SJCRH30 (cell line): ENCODE measurements at regions not wholly inside any gene's neighbourhood (a gene's known extent, or its start where the extent isn't known, plus 50 kb on each side); places are given as distances from the start of the nearest gene placed in this dataset.
A peak's percentile ranks its signal among the peaks of the same experiment; 100 is the strongest.

Source experiments
- DNase-seq, 2 experiments: peaks; one replicate each; pipeline ENCODE4 v3.0.0-alpha.2; 2015 to 2020
- H3K27ac ChIP-seq: fragments of 250-450 bp; sonication (Bioruptor Pico); 2 replicates; pipeline ENCODE4 v1.5.1; 2020; ENCODE audit warnings: mild to moderate bottlenecking, moderate library complexity
- H3K27me3 ChIP-seq: fragments of 250-450 bp; sonication (Bioruptor Pico); 2 replicates; pipeline ENCODE4 v1.5.1; 2020; ENCODE audit warnings: mild to moderate bottlenecking, moderate library complexity
- H3K36me3 ChIP-seq: fragments of 250-450 bp; sonication (Bioruptor Pico); 2 replicates; pipeline ENCODE4 v1.5.1; 2020; ENCODE audit warnings: mild to moderate bottlenecking, moderate library complexity
- H3K4me1 ChIP-seq: fragments of 250-450 bp; sonication (Bioruptor Pico); 2 replicates; pipeline ENCODE4 v1.5.1; 2020; ENCODE audit warnings: mild to moderate bottlenecking, moderate library complexity
- H3K4me3 ChIP-seq: fragments of 250-450 bp; sonication (Bioruptor Pico); 2 replicates; pipeline ENCODE4 v1.5.1; 2020; ENCODE audit warnings: mild to moderate bottlenecking, moderate library complexity
- H3K9me3 ChIP-seq: fragments of 250-450 bp; sonication (Bioruptor Pico); replicated peaks from 2 replicates; pipeline ENCODE4 v1.5.1; 2020; ENCODE audit warnings: mild to moderate bottlenecking, moderate library complexity

- H3K9me3 ChIP-seq: no peaks in the 10 kb centered on the region
- no peaks in the 10 kb centered on the region for H3K27me3 ChIP-seq
- H3K36me3 ChIP-seq: no peaks in the 10 kb centered on the region
- H3K27ac ChIP-seq: no peak overlapping the region
- H3K4me3 ChIP-seq: no peak overlapping the region
- no peak for DNase-seq
- H3K4me1 ChIP-seq: no peaks in the 10 kb centered on the region
These were observed 98.8 kb upstream of the CACNA1A start for GRCh38 chr19:13604902-13605586.

GRCh38 chr19:13600802-13601201 is 94.5 kb upstream of the CACNA1A start:
- H3K4me1 ChIP-seq: no peaks in the 10 kb centered on the region; the same call in 1 of the 2 replicates
- H3K27ac ChIP-seq: no peak overlapping the region
- H3K27me3 ChIP-seq: no peaks in the 10 kb centered on the region
- no peak overlapping the region for H3K4me3 ChIP-seq
- DNase-seq: no peak
- H3K36me3 ChIP-seq: no peaks in the 10 kb centered on the region
- H3K9me3 ChIP-seq: no peaks in the 10 kb centered on the region

DNA sequence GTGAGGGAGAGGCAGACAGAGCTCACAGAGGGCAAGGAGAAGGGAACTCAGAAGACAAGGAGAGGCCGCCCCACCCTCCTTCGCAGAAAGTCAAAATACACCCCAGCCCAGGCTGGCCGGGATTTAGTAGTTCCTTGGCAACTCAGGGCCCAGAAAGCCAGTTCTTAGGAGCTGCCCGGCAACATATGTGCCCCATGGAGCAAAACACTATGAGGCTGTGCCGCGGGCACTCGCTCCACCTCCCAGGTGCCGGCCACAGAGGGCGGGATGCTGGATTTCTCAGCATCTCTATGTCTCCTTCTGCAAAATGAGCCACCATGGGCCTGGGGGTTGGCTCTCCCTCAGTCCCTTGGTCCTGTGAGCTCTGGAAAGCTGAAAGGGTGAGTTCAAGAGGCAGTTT is 93.8 kb upstream of the CACNA1A start:
- no peak overlapping the region for H3K4me3 ChIP-seq
- H3K36me3 ChIP-seq: no peaks in the 10 kb centered on the region
- no peaks in the 10 kb centered on the region for H3K27me3 ChIP-seq
- no peaks in the 10 kb centered on the region; the same call in 1 of the 2 replicates for H3K4me1 ChIP-seq
- H3K9me3 ChIP-seq: no peaks in the 10 kb centered on the region
- no peak for DNase-seq
- no peak overlapping the region for H3K27ac ChIP-seq

DNA sequence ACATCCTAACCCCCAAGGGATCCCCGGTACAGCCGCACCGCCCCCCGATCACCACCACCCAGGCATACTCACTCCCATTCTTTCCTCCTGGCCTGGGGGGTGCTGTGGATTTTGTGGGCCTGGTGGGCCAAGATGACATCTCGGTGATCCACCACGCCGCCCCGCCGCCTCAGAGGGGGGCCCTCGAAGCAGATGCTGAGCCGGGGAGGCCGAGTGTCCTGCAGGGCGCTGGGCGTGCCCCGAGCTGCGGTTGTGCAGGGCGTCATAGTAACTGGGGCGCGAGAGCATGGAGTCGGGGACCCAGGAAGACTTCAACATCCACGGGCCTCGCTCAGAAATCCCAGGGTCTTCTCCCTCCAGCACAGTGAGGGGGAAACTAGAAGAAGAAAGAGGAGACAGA is 93.4 kb upstream of the CACNA1A start:
- Histone ChIP-seq H3K27ac (no peak overlapping the region), H3K36me3 (no peaks in the 10 kb centered on the region), H3K4me3 (no peak overlapping the region), H3K9me3 (no peaks in the 10 kb centered on the region), H3K27me3 (no peaks in the 10 kb centered on the region), H3K4me1 (no peaks in the 10 kb centered on the region; the same call in 1 of the 2 replicates)
- no peak for DNase-seq

DNA sequence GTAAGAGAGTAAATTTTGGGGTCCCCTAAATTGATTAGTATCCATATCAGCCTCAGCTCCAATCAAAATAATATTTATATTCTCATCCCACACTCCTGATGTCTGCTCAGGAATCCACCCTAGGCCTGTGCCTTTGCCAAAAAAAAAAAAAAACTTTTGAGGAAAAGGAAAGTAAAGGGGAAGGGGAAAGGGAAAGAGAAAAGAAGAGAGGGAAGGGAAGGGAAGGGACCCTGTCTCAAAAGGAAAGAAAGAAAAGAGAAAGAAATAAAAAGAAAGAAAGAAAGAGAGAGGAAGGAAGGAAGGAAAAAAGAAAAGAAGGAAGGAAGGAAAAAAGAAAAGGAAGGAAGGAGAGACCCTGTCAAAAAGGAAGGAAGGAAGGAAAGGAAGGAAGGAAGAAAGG is 91.8 kb upstream of the CACNA1A start:
- Histone ChIP-seq H3K27ac (no peak overlapping the region), H3K4me3 (no peak overlapping the region), H3K27me3 (no peaks in the 10 kb centered on the region), H3K9me3 (no peaks in the 10 kb centered on the region), H3K36me3 (no peaks in the 10 kb centered on the region), H3K4me1 (no peaks in the 10 kb centered on the region; the same call in 1 of the 2 replicates)
- no peak for DNase-seq

GRCh38 chr19:13597640-13598039 is 91.4 kb upstream of the CACNA1A start:
- Histone ChIP-seq H3K9me3 (no peaks in the 10 kb centered on the region), H3K36me3 (no peaks in the 10 kb centered on the region), H3K27ac (no peak overlapping the region), H3K27me3 (no peaks in the 10 kb centered on the region), H3K4me1 (no peaks in the 10 kb centered on the region; the same call in 1 of the 2 replicates), H3K4me3 (no peak overlapping the region)
- DNase-seq: peak; percentile 65 to 87

- Histone ChIP-seq H3K27ac (no peak overlapping the region), H3K4me1 (no peaks in the 10 kb centered on the region), H3K9me3 (no peaks in the 10 kb centered on the region), H3K4me3 (no peak overlapping the region), H3K36me3 (no peaks in the 10 kb centered on the region), H3K27me3 (no peaks in the 10 kb centered on the region)
- peak; percentile 68 to 84 for DNase-seq
These were observed 82.9 kb upstream of the CACNA1A start for GRCh38 chr19:13588957-13589833.

GRCh38 chr19:13585512-13585911 is 79.2 kb upstream of the CACNA1A start:
- Histone ChIP-seq H3K4me1 (no peaks in the 10 kb centered on the region), H3K9me3 (no peaks in the 10 kb centered on the region), H3K4me3 (no peak overlapping the region), H3K36me3 (no peaks in the 10 kb centered on the region), H3K27ac (no peak overlapping the region), H3K27me3 (no peaks in the 10 kb centered on the region)
- no peak for DNase-seq

GRCh38 chr19:13583753-13584152 is 77.5 kb upstream of the CACNA1A start:
- DNase-seq: no peak
- Histone ChIP-seq H3K27ac (no peak overlapping the region), H3K27me3 (no peaks in the 10 kb centered on the region), H3K36me3 (no peaks in the 10 kb centered on the region), H3K4me3 (no peak overlapping the region), H3K4me1 (no peaks in the 10 kb centered on the region), H3K9me3 (no peaks in the 10 kb centered on the region)

GRCh38 chr19:13583114-13583513 is 76.8 kb upstream of the CACNA1A start:
- Histone ChIP-seq H3K4me3 (no peak overlapping the region), H3K4me1 (no peaks in the 10 kb centered on the region), H3K27ac (no peak overlapping the region), H3K27me3 (no peaks in the 10 kb centered on the region), H3K9me3 (no peaks in the 10 kb centered on the region), H3K36me3 (no peaks in the 10 kb centered on the region)
- no peak for DNase-seq

GRCh38 chr19:13581576-13581975 is 75.3 kb upstream of the CACNA1A start:
- Histone ChIP-seq H3K27ac (no peak overlapping the region), H3K27me3 (no peaks in the 10 kb centered on the region), H3K9me3 (peaks cover 5% of the 10 kb centered on the region), H3K36me3 (no peaks in the 10 kb centered on the region), H3K4me3 (no peak overlapping the region), H3K4me1 (no peaks in the 10 kb centered on the region)
- DNase-seq: no peak

DNA sequence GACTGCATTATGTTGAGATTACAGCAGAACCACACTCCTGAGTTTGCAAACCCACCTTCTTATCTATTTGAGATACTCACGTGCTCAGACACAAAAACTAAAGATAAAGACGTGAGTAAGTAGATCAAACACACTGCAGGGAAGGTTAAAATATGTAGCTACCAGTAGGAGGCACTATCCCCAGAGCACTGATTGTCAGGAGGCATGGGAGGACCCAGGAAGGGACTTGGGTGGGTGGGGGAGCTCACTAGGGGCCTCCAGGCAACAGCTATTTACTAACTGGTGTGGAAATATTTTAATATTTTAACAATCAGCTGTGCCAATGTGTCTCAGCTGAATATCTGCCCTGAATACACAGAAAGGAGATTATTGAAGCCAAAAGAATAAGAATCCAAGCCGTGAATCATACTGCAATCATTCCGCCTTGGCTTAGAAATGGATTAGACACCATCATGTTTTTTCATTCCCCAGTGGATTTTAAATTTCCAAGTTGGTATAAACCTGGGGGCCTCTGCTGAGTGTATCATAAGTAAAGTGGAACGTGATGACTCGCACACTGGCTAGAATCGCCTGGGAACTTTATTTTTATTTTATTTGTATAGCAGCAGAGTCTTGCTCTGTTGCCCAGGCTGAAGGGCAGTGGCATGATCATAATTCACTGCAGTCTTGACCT is 73.2 kb upstream of the CACNA1A start:
- Histone ChIP-seq H3K9me3 (peaks cover 8% of the 10 kb centered on the region), H3K4me3 (no peak overlapping the region), H3K27ac (no peak overlapping the region), H3K36me3 (no peaks in the 10 kb centered on the region), H3K4me1 (no peaks in the 10 kb centered on the region), H3K27me3 (no peaks in the 10 kb centered on the region; the same call in 1 of the 2 replicates)
- DNase-seq: no peak

- H3K4me3 ChIP-seq: no peak overlapping the region
- H3K27ac ChIP-seq: no peak overlapping the region
- no peaks in the 10 kb centered on the region; the same call in 1 of the 2 replicates for H3K27me3 ChIP-seq
- DNase-seq: no peak
- no peaks in the 10 kb centered on the region for H3K36me3 ChIP-seq
- peaks cover 8% of the 10 kb centered on the region for H3K9me3 ChIP-seq
- H3K4me1 ChIP-seq: no peaks in the 10 kb centered on the region
These were observed 70.4 kb upstream of the CACNA1A start for GRCh38 chr19:13576726-13577125.

- Histone ChIP-seq H3K27ac (no peak overlapping the region), H3K36me3 (no peaks in the 10 kb centered on the region), H3K9me3 (peaks cover 8% of the 10 kb centered on the region), H3K4me3 (no peak overlapping the region), H3K4me1 (no peaks in the 10 kb centered on the region), H3K27me3 (no peaks in the 10 kb centered on the region; the same call in 1 of the 2 replicates)
- no peak for DNase-seq
These were observed 68.7 kb upstream of the CACNA1A start for GRCh38 chr19:13574933-13575332.
